HepG2 (cell line): ENCODE measurements at regions not wholly inside any gene's neighbourhood (a gene's known extent, or its start where the extent isn't known, plus 50 kb on each side); places are given as distances from the start of the nearest gene placed in this dataset.

Experiments used
- ATAC-seq: fragments of 200-7000 bp; cut with Tn5 transposase; 3 replicates; pipeline ENCODE4 v1.9.1; 2020; ENCODE audit warnings: mild to moderate bottlenecking, moderate library complexity
- BruUV-seq: library from RNA; stranded (reverse); fragments of 400-500 nt; replicated peaks from 2 replicates; lab custom pipeline; 2021; lab: Mats Ljungman, UMichigan
- CTCF ChIA-PET: fragments of 300-600 bp; formaldehyde crosslinking; extraction: SDS; loops from one replicate; lab custom pipeline; 2021; ENCODE audit warnings: low total read pairs, inconsistent platforms, low intra/inter-chr PET ratio; lab: Yijun Ruan, JAX
- POLR2A ChIA-PET: fragments of 350-600 bp; sonication (Branson Sonifier 250); formaldehyde crosslinking; loops from one replicate; lab custom pipeline; 2020; ENCODE audit warnings: antibody characterized with exemption, inconsistent platforms; lab: Yijun Ruan, JAX
- DNase-seq: peaks from one replicate; pipeline ENCODE4 v3.0.0-alpha.2; 2015; ENCODE audit warnings: low spot score
- FAIRE-seq: peaks from 3 replicates; lab custom pipeline; 2011; peaks lifted over from hg19 to GRCh38; lab: Jason Lieb, UNC
- H2AFZ ChIP-seq: one replicate; pipeline ENCODE4 v1.6.1; 2011; ENCODE audit warnings: low read length, inconsistent platforms
- H3K27ac ChIP-seq: fragments of 300-600 bp; 3 replicates; pipeline ENCODE4 v1.8.0; 2011; ENCODE audit warnings: mixed run types, mild to moderate bottlenecking, mixed read lengths, low read length, inconsistent platforms; ENCODE audit not compliant: insufficient read depth; ENCODE audit errors: extremely low read length
- H3K27me3 ChIP-seq, 2 experiments: fragments of 200-600 bp in 1 of 2; 2 replicates in 1 of 2; 3 replicates in 1 of 2; pipeline versions ENCODE4 v1.6.0 to v1.8.0; 2011; ENCODE audit warnings: low read length in 2 of 2, mild to moderate bottlenecking in 2 of 2, moderate library complexity in 2 of 2, inconsistent platforms in 1 of 2; ENCODE audit not compliant: insufficient read depth in 2 of 2, control insufficient read depth in 1 of 2
- H3K36me3 ChIP-seq, 2 experiments: fragments of 200-600 bp in 1 of 2; replicated peaks in 1 of 2; 2 replicates in 1 of 2; 3 replicates in 1 of 2; pipeline versions ENCODE4 v1.5.1 to v1.8.0; 2011; ENCODE audit warnings: low read length in 2 of 2, inconsistent platforms in 1 of 2; ENCODE audit not compliant: insufficient read depth in 2 of 2, control insufficient read depth in 1 of 2
- H3K4me1 ChIP-seq: 2 replicates; pipeline ENCODE4 v1.5.1; 2012; ENCODE audit warnings: low read length, inconsistent platforms; ENCODE audit not compliant: insufficient read depth
- H3K4me2 ChIP-seq: 2 replicates; pipeline ENCODE4 v1.6.0; 2011; ENCODE audit warnings: low read depth, low read length, inconsistent platforms
- H3K4me3 ChIP-seq, 3 experiments: fragments of 200-600 bp in 1 of 3; sonication (generic), shearing (Covaris generic) in 1 of 3; replicated peaks in 1 of 3; 2 replicates each; pipeline ENCODE4 v1.5.1; 2011 to 2016; ENCODE audit warnings: low read length in 3 of 3, inconsistent platforms in 2 of 3, low read depth in 2 of 3, mild to moderate bottlenecking in 2 of 3, control low read depth in 1 of 3, mixed read lengths in 1 of 3; ENCODE audit not compliant: insufficient read depth in 1 of 3
- H3K79me2 ChIP-seq: one replicate; pipeline ENCODE4 v1.6.1; 2011; ENCODE audit warnings: low read length, inconsistent platforms; ENCODE audit not compliant: insufficient read depth
- H3K9ac ChIP-seq: 2 replicates; pipeline ENCODE4 v1.6.0; 2011; ENCODE audit warnings: mild to moderate bottlenecking, low read depth, low read length, inconsistent platforms; ENCODE audit not compliant: insufficient read depth
- H3K9me3 ChIP-seq: 2 replicates; pipeline ENCODE4 v1.5.1; 2012; ENCODE audit warnings: mild to moderate bottlenecking, low read length
- H4K20me1 ChIP-seq: 2 replicates; pipeline ENCODE4 v1.6.0; 2011; ENCODE audit warnings: inconsistent platforms, mild to moderate bottlenecking, low read length, moderate library complexity; ENCODE audit not compliant: insufficient read depth
- DMAP1 ChIP-seq: IDR thresholded peaks from 2 replicates; pipeline ENCODE4 v1.6.1; 2016
- JUND ChIP-seq: sonication (generic); formaldehyde crosslinking; IDR thresholded peaks from 2 replicates; pipeline ENCODE4 v1.8.0; 2022; ENCODE audit warnings: mild to moderate bottlenecking, missing genetic modification reagents
- MAF1 ChIP-seq: sonication (generic); formaldehyde crosslinking; IDR thresholded peaks from 2 replicates; pipeline ENCODE4 v1.5.0; 2020; ENCODE audit warnings: missing genetic modification reagents, borderline replicate concordance
- NFKBIZ ChIP-seq: IDR thresholded peaks from 2 replicates; pipeline ENCODE4 v1.6.1; 2018; ENCODE audit warnings: missing genetic modification reagents, missing compliant biosample characterization
- RFX1 ChIP-seq: fragments of 450-650 bp; IDR thresholded peaks from 2 replicates; pipeline ENCODE4 v1.6.1; 2017
- ZNF124 ChIP-seq: sonication (generic); formaldehyde crosslinking; IDR thresholded peaks from 2 replicates; pipeline ENCODE4 v1.4.0; 2020; ENCODE audit warnings: missing genetic modification reagents
- ZNF180 ChIP-seq: sonication (generic); formaldehyde crosslinking; IDR thresholded peaks from 2 replicates; pipeline ENCODE4 v1.4.0; 2020; ENCODE audit warnings: low read depth, missing genetic modification reagents, borderline replicate concordance
- ZNF205 ChIP-seq: IDR thresholded peaks from 2 replicates; pipeline ENCODE4 v1.6.1; 2018; ENCODE audit warnings: missing biosample characterization, missing genetic modification reagents
- ZNF570 ChIP-seq: sonication (generic); formaldehyde crosslinking; IDR thresholded peaks from 2 replicates; pipeline ENCODE4 v1.4.0; 2020; ENCODE audit warnings: mild to moderate bottlenecking, missing genetic modification reagents, borderline replicate concordance
- ZNF850 ChIP-seq: sonication (generic); formaldehyde crosslinking; conservative IDR thresholded peaks from 2 replicates; pipeline ENCODE4 v1.9.0; 2021; ENCODE audit warnings: mild to moderate bottlenecking, missing genetic modification reagents
- WGBS: methylation state at CpG from one replicate; pipeline ENCODE4 v1.1.6; 2017; ENCODE audit warnings: low lambda C conversion rate; 5-methylcytosine and 5-hydroxymethylcytosine counted together
- in situ Hi-C: cut with HindIII; loops from 2 replicates; pipeline ENCODE4 v1.10.0; 2017; ENCODE audit warnings: low pct_unique_long_range_greater_than_20kb; ENCODE audit not compliant: extremely low pct_ligation_motif_present
- intact Hi-C: fragments of 100-400 bp; cut with micrococcal nuclease; formaldehyde crosslinking; loops from one replicate; pipeline ENCODE4 v1.10.0; 2022; ENCODE audit not compliant: unreplicated experiment
- TF ChIP-seq, protein P1 (sequence below): sonication (generic); formaldehyde crosslinking; IDR thresholded peaks from 2 replicates; pipeline ENCODE4 v1.4.0; 2020; ENCODE audit warnings: missing genetic modification reagents, borderline replicate concordance
- TF ChIP-seq, protein P2 (sequence below): sonication (generic); formaldehyde crosslinking; IDR thresholded peaks from 2 replicates; pipeline ENCODE4 v1.9.0; 2021; ENCODE audit warnings: missing genetic modification reagents, mild to moderate bottlenecking, borderline replicate concordance
- TF ChIP-seq, protein P3 (sequence below): IDR thresholded peaks from 2 replicates; pipeline ENCODE4 v1.6.1; 2016; ENCODE audit warnings: missing compliant biosample characterization, missing genetic modification reagents, borderline replicate concordance
- TF ChIP-seq, protein P4 (sequence below): sonication (generic); formaldehyde crosslinking; IDR thresholded peaks from 2 replicates; pipeline ENCODE4 v1.5.0; 2020; ENCODE audit warnings: missing genetic modification reagents, mild to moderate bottlenecking, borderline replicate concordance

DNA sequence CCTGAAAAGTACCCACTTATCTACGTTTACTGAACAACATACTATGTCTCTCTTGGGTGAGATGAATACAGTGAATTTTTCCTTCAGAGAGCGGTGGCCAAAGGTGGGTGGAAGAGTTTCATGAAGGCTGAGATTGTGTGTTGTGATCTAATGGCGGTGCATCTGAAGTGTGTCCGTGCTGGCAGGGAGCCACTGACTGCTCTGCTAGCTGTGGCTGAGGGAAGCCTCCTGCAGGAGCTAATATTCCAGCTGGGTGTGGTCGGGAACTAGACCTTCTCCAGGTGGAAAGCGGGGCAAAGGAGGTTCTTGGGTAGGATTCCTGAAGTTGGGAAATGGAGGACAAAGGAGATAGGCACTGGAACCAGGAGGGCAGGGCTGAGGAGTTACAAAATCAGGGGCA, 69.2 kb upstream of the GRB10 start:
- ChIA-PET POLR2A (no interaction called here), CTCF (no interaction called here)
- DNase-seq (no peak), ATAC-seq (no peak), FAIRE-seq (no peak)
- H3K79me2 ChIP-seq: no peaks in the 10 kb centered on the region
- no TSS peak for BruUV-seq
- no peak for TF ChIP-seq DMAP1 (CRISPR knock-in tag)
- TF ChIP-seq, protein P1, sequence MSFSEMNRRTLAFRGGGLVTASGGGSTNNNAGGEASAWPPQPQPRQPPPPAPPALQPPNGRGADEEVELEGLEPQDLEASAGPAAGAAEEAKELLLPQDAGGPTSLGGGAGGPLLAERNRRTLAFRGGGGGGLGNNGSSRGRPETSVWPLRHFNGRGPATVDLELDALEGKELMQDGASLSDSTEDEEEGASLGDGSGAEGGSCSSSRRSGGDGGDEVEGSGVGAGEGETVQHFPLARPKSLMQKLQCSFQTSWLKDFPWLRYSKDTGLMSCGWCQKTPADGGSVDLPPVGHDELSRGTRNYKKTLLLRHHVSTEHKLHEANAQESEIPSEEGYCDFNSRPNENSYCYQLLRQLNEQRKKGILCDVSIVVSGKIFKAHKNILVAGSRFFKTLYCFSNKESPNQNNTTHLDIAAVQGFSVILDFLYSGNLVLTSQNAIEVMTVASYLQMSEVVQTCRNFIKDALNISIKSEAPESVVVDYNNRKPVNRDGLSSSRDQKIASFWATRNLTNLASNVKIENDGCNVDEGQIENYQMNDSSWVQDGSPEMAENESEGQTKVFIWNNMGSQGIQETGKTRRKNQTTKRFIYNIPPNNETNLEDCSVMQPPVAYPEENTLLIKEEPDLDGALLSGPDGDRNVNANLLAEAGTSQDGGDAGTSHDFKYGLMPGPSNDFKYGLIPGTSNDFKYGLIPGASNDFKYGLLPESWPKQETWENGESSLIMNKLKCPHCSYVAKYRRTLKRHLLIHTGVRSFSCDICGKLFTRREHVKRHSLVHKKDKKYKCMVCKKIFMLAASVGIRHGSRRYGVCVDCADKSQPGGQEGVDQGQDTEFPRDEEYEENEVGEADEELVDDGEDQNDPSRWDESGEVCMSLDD (CRISPR knock-in tag): no peak
- H3K4me2 ChIP-seq: no peak overlapping the region
- intact Hi-C loops: loop anchor here (2.0 kb wide), 1 partner anchor 45 kb away; no protein-coding TSS in a partner anchor
- H3K9ac ChIP-seq: no peak overlapping the region
- 12% methylated on average over 6 of the region's 6 CpGs for WGBS
- no peaks in the 10 kb centered on the region; a peak in 1 of 5 replicates for H3K27me3 ChIP-seq
- in situ Hi-C loops: no loop called here
- H3K9me3 ChIP-seq: no peaks in the 10 kb centered on the region
- no peaks in the 10 kb centered on the region for H3K4me1 ChIP-seq
- H3K4me3 ChIP-seq: no peak overlapping the region
- H4K20me1 ChIP-seq: no peaks in the 10 kb centered on the region
- no peak overlapping the region for H3K27ac ChIP-seq
- no peaks in the 10 kb centered on the region for H3K36me3 ChIP-seq
- H2AFZ ChIP-seq: no peak overlapping the region

DNA sequence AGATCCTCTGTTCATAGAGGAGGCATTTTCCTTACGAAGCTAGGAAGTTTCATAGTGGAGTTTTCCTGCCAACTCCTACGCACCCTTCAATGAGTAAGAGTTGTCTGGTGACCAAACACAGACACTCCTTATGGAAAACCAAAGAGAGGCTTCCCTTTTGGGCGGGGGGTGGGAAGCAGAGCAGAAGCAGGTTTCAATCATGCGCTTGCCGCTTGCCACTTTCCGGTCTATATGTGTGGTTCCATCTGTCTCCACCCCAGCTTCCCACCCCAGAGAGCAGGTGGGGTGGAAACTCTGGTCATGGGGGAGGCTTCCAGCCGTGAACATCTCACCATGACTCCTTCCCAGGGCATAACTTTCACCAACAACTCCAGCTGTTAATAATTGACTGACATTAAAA, 68.8 kb upstream of the GRB10 start:
- no peak overlapping the region for H3K9ac ChIP-seq
- no peaks in the 10 kb centered on the region for H3K9me3 ChIP-seq
- H3K4me3 ChIP-seq: no peak overlapping the region
- no peak overlapping the region for H3K4me2 ChIP-seq
- no peaks in the 10 kb centered on the region for H4K20me1 ChIP-seq
- ChIA-PET CTCF (no interaction called here), POLR2A (no interaction called here)
- DNase-seq (no peak), FAIRE-seq (no peak), ATAC-seq (no peak)
- no peak overlapping the region for H3K27ac ChIP-seq
- H3K4me1 ChIP-seq: no peaks in the 10 kb centered on the region
- intact Hi-C loops: no loop called here
- WGBS: 41% methylated on average over 7 of the region's 7 CpGs
- no peak overlapping the region for H2AFZ ChIP-seq
- H3K79me2 ChIP-seq: no peaks in the 10 kb centered on the region
- no TSS peak for BruUV-seq
- H3K27me3 ChIP-seq: no peaks in the 10 kb centered on the region
- in situ Hi-C loops: no loop called here
- no peaks in the 10 kb centered on the region for H3K36me3 ChIP-seq
- TF ChIP-seq, protein P2, sequence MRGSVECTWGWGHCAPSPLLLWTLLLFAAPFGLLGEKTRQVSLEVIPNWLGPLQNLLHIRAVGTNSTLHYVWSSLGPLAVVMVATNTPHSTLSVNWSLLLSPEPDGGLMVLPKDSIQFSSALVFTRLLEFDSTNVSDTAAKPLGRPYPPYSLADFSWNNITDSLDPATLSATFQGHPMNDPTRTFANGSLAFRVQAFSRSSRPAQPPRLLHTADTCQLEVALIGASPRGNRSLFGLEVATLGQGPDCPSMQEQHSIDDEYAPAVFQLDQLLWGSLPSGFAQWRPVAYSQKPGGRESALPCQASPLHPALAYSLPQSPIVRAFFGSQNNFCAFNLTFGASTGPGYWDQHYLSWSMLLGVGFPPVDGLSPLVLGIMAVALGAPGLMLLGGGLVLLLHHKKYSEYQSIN: no peak
- no peak for TF ChIP-seq JUND (CRISPR knock-in tag)
- TF ChIP-seq, protein P3, sequence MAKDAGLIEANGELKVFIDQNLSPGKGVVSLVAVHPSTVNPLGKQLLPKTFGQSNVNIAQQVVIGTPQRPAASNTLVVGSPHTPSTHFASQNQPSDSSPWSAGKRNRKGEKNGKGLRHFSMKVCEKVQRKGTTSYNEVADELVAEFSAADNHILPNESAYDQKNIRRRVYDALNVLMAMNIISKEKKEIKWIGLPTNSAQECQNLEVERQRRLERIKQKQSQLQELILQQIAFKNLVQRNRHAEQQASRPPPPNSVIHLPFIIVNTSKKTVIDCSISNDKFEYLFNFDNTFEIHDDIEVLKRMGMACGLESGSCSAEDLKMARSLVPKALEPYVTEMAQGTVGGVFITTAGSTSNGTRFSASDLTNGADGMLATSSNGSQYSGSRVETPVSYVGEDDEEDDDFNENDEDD: no peak
- no peak for TF ChIP-seq ZNF124
- TF ChIP-seq ZNF850 (CRISPR knock-in tag): no peak
- no peak for TF ChIP-seq ZNF570
- TF ChIP-seq, protein P4, sequence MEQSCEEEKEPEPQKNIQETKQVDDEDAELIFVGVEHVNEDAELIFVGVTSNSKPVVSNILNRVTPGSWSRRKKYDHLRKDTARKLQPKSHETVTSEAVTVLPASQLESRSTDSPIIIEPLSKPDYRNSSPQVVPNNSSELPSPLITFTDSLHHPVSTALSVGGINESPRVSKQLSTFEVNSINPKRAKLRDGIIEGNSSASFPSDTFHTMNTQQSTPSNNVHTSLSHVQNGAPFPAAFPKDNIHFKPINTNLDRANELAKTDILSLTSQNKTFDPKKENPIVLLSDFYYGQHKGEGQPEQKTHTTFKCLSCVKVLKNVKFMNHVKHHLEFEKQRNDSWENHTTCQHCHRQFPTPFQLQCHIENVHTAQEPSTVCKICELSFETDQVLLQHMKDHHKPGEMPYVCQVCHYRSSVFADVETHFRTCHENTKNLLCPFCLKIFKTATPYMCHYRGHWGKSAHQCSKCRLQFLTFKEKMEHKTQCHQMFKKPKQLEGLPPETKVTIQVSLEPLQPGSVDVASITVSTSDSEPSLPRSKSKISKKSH (CRISPR knock-in tag): no peak
- no peak for TF ChIP-seq ZNF205 (CRISPR knock-in tag)
- TF ChIP-seq NFKBIZ (CRISPR knock-in tag): no peak
- TF ChIP-seq MAF1 (CRISPR knock-in tag): no peak
- no peak for TF ChIP-seq ZNF180 (CRISPR knock-in tag)
- TF ChIP-seq RFX1: no peak
